DND-41 (cell line): ENCODE measurements at regions not wholly inside any gene's neighbourhood (a gene's known extent, or its start where the extent isn't known, plus 50 kb on each side); places are given as distances from the start of the nearest gene placed in this dataset.
A peak's percentile ranks its signal among the peaks of the same experiment; 100 is the strongest.

ENCODE experiments used
- ATAC-seq: fragments of 200-7000 bp; cut with Tn5 transposase; 3 replicates; pipeline ENCODE4 v1.9.1; 2021; ENCODE audit warnings: low read depth; ENCODE audit not compliant: insufficient read depth
- DNase-seq: peaks from one replicate; pipeline ENCODE4 v3.0.0-alpha.2; 2020
- H2AFZ ChIP-seq: 2 replicates; pipeline ENCODE4 v1.6.0; 2012; ENCODE audit warnings: low read depth, low read length
- H3K27ac ChIP-seq: 2 replicates; pipeline ENCODE4 v1.5.1; 2012; ENCODE audit warnings: low read length, inconsistent platforms
- H3K27me3 ChIP-seq: fragments of 200-600 bp; sonication (generic); 2 replicates; pipeline ENCODE4 v1.6.0; 2012; ENCODE audit warnings: low read length, mild to moderate bottlenecking, inconsistent platforms; ENCODE audit not compliant: insufficient read depth, poor library complexity
- H3K36me3 ChIP-seq: 2 replicates; pipeline ENCODE4 v1.5.1; 2012; ENCODE audit warnings: low read length, inconsistent platforms; ENCODE audit not compliant: insufficient read depth
- H3K4me1 ChIP-seq: 2 replicates; pipeline ENCODE4 v1.5.1; 2012; ENCODE audit warnings: mild to moderate bottlenecking, low read length; ENCODE audit not compliant: insufficient read depth
- H3K4me2 ChIP-seq: 2 replicates; pipeline ENCODE4 v1.6.0; 2012; ENCODE audit warnings: mild to moderate bottlenecking, moderate library complexity, low read length, inconsistent platforms; ENCODE audit not compliant: insufficient read depth
- H3K4me3 ChIP-seq, 2 experiments: fragments of 200-600 bp in 1 of 2; shearing (Covaris generic) in 1 of 2; 2 replicates each; pipeline ENCODE4 v1.5.1; 2012 to 2016; ENCODE audit warnings: inconsistent platforms in 2 of 2, low read length in 2 of 2, mild to moderate bottlenecking in 2 of 2, low read depth in 1 of 2, moderate library complexity in 1 of 2
- H3K79me2 ChIP-seq: 2 replicates; pipeline ENCODE4 v1.6.0; 2012; ENCODE audit warnings: low read length, inconsistent platforms; ENCODE audit not compliant: insufficient read depth
- H3K9ac ChIP-seq: 2 replicates; pipeline ENCODE4 v1.6.0; 2012; ENCODE audit warnings: low read depth, mild to moderate bottlenecking, inconsistent platforms, low read length, moderate library complexity
- H3K9me3 ChIP-seq: 2 replicates; pipeline ENCODE4 v1.5.1; 2012; ENCODE audit warnings: low read length, moderate library complexity, mild to moderate bottlenecking, inconsistent platforms; ENCODE audit not compliant: insufficient read depth, severe bottlenecking
- H4K20me1 ChIP-seq: 2 replicates; pipeline ENCODE4 v1.6.0; 2012; ENCODE audit warnings: low read length; ENCODE audit not compliant: insufficient read depth
- EZH2 ChIP-seq: IDR thresholded peaks from 3 replicates; pipeline ENCODE4 v1.6.1; 2012; ENCODE audit warnings: borderline replicate concordance, low read depth, mild to moderate bottlenecking, moderate library complexity, low read length, inconsistent platforms; ENCODE audit not compliant: severe bottlenecking
- TF ChIP-seq, protein P1 (sequence below): IDR thresholded peaks from 2 replicates; pipeline ENCODE4 v1.5.1; 2012; ENCODE audit warnings: borderline replicate concordance, low read length, moderate library complexity, mild to moderate bottlenecking; ENCODE audit not compliant: poor library complexity, severe bottlenecking; ENCODE audit errors: extremely low read depth

DNA sequence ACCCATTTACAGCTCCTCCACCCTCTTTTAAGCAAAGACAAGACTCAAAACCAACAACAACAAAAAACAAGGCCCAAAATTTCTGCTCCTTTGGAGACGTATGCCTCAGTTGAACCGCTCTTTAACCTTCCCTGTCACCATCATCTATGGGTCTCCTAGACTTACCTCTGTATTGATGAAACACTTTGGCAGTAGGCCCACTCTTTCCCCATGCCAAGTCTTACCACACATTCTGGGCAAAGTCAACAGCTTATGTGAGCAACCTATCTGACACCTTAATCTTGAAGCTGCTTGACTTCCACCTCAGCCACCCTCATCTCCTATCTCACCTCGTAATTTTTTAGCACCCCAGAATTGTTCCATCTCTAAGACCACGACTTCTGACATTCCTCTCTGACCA is 99.7 kb upstream of the CXorf66 start:
- H3K27me3 ChIP-seq, result no peaks in the 10 kb centered on the region
- H3K4me2 ChIP-seq, result no peak overlapping the region
- H3K4me1 ChIP-seq, result no peaks in the 10 kb centered on the region
- no peaks in the 10 kb centered on the region for H4K20me1 ChIP-seq
- H2AFZ ChIP-seq, result no peak overlapping the region
- ATAC-seq, result no peak
- TF ChIP-seq, protein P1, sequence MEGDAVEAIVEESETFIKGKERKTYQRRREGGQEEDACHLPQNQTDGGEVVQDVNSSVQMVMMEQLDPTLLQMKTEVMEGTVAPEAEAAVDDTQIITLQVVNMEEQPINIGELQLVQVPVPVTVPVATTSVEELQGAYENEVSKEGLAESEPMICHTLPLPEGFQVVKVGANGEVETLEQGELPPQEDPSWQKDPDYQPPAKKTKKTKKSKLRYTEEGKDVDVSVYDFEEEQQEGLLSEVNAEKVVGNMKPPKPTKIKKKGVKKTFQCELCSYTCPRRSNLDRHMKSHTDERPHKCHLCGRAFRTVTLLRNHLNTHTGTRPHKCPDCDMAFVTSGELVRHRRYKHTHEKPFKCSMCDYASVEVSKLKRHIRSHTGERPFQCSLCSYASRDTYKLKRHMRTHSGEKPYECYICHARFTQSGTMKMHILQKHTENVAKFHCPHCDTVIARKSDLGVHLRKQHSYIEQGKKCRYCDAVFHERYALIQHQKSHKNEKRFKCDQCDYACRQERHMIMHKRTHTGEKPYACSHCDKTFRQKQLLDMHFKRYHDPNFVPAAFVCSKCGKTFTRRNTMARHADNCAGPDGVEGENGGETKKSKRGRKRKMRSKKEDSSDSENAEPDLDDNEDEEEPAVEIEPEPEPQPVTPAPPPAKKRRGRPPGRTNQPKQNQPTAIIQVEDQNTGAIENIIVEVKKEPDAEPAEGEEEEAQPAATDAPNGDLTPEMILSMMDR, result no peak
- no peak for TF ChIP-seq EZH2
- no peak overlapping the region for H3K4me3 ChIP-seq
- no peak overlapping the region for H3K9ac ChIP-seq
- H3K36me3 ChIP-seq, result no peaks in the 10 kb centered on the region
- no peak for DNase-seq
- H3K9me3 ChIP-seq, result no peaks in the 10 kb centered on the region
- no peaks in the 10 kb centered on the region for H3K79me2 ChIP-seq
- no peak overlapping the region for H3K27ac ChIP-seq

DNA sequence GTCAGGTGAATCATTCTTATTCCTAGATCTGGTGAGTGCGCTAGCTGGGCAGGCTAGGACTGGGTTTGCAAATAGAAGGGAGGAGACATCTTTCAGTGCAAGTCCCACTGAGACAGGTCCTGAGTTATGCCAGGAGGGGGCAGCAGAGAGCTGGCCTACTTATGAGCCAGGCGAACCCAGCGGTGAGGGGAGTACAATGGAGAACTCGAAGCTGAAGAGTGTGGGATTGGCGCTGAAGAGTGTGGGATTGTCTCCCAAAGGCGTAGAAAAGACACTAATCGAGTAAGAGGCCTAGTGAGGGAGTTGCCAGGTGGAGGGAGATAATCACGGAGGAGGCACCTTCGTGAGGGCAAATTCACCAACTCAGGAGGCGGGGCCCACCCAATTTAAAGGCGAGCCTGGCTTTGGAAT is 91.7 kb upstream of the CXorf66 start:
- no peak overlapping the region for H3K27ac ChIP-seq
- H3K4me1 ChIP-seq, result no peaks in the 10 kb centered on the region
- ATAC-seq (peak; percentile 83), DNase-seq (peak; percentile 49)
- no peaks in the 10 kb centered on the region for H3K9me3 ChIP-seq
- no peak overlapping the region for H3K4me2 ChIP-seq
- no peaks in the 10 kb centered on the region for H3K36me3 ChIP-seq
- no peak overlapping the region for H3K9ac ChIP-seq
- TF ChIP-seq, protein P1, result peak; percentile 72
- no peak for TF ChIP-seq EZH2
- no peak overlapping the region for H3K4me3 ChIP-seq
- H2AFZ ChIP-seq, result no peak overlapping the region; the same call in 1 of the 2 replicates
- no peaks in the 10 kb centered on the region for H4K20me1 ChIP-seq
- H3K79me2 ChIP-seq, result no peaks in the 10 kb centered on the region
- no peaks in the 10 kb centered on the region for H3K27me3 ChIP-seq

DNA sequence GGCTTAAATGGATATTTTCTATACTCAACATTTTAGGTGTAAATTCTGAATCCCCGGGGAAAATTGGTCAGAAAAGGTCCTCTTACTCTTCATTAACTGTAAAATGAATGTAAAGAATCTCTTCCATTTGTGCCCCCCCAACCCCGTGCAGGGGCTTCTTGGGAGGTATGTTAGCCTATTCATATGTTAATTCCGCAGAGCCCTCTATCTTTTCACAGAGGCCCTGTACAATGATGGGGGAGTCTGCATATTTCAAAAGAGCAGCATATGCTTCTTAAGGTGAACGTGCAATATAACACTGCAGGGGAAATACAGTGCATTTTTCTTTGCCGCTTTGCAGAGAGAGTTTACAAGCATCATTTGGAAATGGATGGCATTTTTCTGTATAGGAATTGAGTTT is 88.5 kb upstream of the CXorf66 start:
- TF ChIP-seq, protein P1, result no peak
- no peak for TF ChIP-seq EZH2
- no peak overlapping the region for H3K27ac ChIP-seq
- DNase-seq, result no peak
- no peaks in the 10 kb centered on the region for H4K20me1 ChIP-seq
- ATAC-seq, result no peak
- no peaks in the 10 kb centered on the region for H3K9me3 ChIP-seq
- H3K4me1 ChIP-seq, result no peaks in the 10 kb centered on the region
- H3K27me3 ChIP-seq, result no peaks in the 10 kb centered on the region
- no peak overlapping the region for H2AFZ ChIP-seq
- no peak overlapping the region for H3K9ac ChIP-seq
- no peak overlapping the region for H3K4me3 ChIP-seq
- no peak overlapping the region for H3K4me2 ChIP-seq
- no peaks in the 10 kb centered on the region for H3K36me3 ChIP-seq
- no peaks in the 10 kb centered on the region for H3K79me2 ChIP-seq

DNA sequence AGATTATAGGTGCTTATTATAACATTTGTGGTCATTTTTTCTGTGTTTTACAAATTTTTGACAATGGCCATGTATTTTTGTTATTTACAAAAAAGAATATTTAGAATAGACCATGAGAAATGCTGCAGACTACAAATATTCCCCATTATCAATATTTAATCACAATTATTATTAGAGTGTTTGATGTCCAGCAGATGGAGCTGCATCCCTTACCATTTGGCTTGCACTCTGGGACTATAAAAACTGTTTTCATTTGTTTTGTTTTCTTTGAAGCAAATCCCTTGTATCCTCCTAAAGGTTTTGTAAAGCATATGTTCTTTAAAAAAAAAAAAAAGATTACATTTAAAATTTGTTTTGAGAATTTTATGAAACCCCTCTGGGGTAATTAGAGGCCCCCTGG is 85.6 kb upstream of the CXorf66 start:
- no peak for ATAC-seq
- Histone ChIP-seq H4K20me1 (no peaks in the 10 kb centered on the region), H3K9ac (no peak overlapping the region), H3K9me3 (no peaks in the 10 kb centered on the region), H3K27ac (no peak overlapping the region), H3K4me2 (no peak overlapping the region), H3K4me3 (no peak overlapping the region), H3K36me3 (no peaks in the 10 kb centered on the region), H3K79me2 (no peaks in the 10 kb centered on the region), H3K27me3 (no peaks in the 10 kb centered on the region), H3K4me1 (no peaks in the 10 kb centered on the region), H2AFZ (no peak overlapping the region)
- TF ChIP-seq, protein P1, result no peak
- no peak for TF ChIP-seq EZH2
- no peak for DNase-seq
